Erythroblast (primary cell): ENCODE measurements at regions not wholly inside any gene's neighbourhood (a gene's known extent, or its start where the extent isn't known, plus 50 kb on each side); places are given as distances from the start of the nearest gene placed in this dataset.
"Not testable (repeated sequence)": the region's sequence is repeated elsewhere in the genome, so short reads cannot be mapped to it uniquely, and the experiment has no call there.

Experiments
- DNase-seq, 2 experiments: peaks; one replicate each; lab custom pipeline; 2025; lab: John Stamatoyannopoulos, UW
- GATA1 ChIP-seq: IDR thresholded peaks from 2 replicates; pipeline ENCODE4 v1.6.1; 2011; ENCODE audit warnings: low read depth, mild to moderate bottlenecking, control low read depth, low read length, moderate library complexity
- POLR2A ChIP-seq: IDR thresholded peaks from 2 replicates; pipeline ENCODE4 v1.6.1; 2011; ENCODE audit warnings: mild to moderate bottlenecking, low read length

DNA sequence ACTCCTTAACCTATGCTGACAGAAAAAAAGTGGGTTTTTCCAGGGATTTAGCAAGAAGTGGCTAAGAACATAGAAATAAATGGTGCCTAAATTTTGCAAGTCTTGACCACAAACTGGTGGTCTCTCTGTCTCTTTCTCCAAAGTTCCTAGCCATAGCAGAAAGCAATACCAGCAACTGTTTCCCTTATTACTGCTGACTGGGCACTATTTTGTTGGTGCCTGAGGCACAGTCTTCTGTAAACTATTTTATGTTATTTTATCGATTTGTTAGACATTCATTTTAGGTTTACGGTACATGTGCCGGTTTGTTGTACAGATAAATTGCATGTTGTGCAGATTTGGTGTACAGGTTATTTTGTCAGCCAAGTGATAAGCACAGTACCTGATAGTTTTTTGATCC, 234.6 kb upstream of the TECRL start:
- DNase-seq, result no peak
- TF ChIP-seq GATA1 (no peak), POLR2A (no peak)

GRCh38 chr4:64642936-64643335, 233.7 kb upstream of the TECRL start:
- TF ChIP-seq POLR2A (no peak), GATA1 (no peak)
- DNase-seq, result no peak

DNA sequence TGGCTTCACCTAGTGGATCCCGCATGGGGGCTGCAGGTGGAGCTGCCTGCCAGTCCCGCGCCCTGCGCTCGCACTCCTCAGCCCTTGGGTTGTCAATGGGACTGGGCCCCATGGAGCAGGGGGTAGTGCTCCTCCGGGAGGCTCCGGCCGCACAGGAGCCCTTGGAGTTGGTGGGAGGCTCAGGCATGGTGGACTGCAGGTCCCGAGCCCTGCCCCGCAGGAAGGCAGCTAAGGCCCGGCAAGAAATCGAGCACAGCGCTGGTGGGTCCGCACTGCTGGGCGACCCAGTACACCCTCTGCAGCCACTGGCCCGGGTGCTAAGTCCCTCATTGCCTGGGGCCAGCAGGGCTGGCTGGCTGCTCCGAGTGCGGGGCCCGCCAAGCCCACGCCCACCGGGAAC, 231.2 kb upstream of the TECRL start:
- not testable (repeated sequence) for DNase-seq

GRCh38 chr4:64625438-64625837, 216.2 kb upstream of the TECRL start:
- DNase-seq, result no peak

DNA sequence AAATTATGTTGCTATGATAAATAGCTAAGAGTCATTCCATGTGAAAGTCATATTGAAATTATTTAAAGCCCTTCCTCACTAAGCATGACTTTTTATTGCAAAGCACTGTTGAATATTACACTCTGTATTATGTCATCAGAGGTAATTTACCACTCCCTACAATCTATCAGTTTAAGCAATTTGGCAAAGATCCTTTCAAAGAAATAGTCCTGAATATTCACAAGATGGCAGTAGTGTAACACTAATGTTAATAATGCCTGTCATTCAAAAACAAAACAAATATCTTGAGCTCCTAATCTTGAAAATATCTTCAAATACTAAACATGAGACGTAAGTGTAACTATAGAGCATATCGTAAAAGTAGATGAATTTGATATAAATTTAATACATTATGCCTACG, 208.6 kb upstream of the TECRL start:
- peak in 1 of 2 experiments; percentile 17 for DNase-seq
- TF ChIP-seq GATA1 (no peak), POLR2A (no peak)

More at GRCh38 chr4:64625438-64625837, 216.2 kb upstream of the TECRL start:
- TF ChIP-seq POLR2A (no peak), GATA1 (no peak)

GRCh38 chr4:64614276-64614675, 205.0 kb upstream of the TECRL start:
- DNase-seq, result no peak
- no peak for TF ChIP-seq POLR2A
- TF ChIP-seq GATA1, result no peak

DNA sequence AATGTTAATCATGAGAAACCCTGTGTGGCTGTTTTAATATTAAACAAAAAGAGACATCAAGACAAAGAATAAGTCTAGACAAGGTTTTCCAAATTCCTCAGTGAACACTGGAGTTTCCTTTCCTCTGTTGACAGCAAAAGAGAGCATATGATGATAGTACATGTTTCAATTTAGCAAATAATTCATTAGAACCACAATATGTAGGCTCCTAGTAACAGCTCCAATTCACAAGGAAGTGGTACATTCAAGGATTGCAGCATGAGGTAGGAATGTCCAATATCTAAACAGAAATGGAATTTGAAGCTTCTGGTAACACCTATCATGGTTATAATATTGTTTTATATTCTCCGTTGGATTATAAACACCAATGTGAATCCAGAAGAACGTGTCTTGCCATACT, 203.8 kb upstream of the TECRL start:
- no peak for DNase-seq
- TF ChIP-seq GATA1 (no peak), POLR2A (no peak)

DNA sequence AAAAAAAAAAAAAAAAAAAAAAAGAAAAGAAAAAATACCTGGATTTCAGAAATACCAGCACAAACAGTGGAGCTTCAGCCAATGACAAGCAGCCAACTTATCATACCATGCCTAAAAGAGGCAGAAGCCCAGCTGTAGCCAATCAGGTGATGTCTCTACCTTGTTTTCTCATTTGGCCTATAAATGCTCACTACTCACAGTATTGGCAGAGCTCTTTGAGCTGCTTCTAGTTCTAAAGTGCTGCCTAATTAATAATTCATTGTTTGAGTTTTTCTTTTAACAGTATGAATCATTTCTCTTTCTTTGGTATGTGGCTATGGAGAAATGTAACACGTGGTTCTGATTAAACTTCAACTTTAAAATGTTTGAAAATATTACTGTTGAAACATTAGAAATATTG, 188.8 kb upstream of the TECRL start:
- DNase-seq, result no peak
- TF ChIP-seq GATA1 (no peak), POLR2A (no peak)

GRCh38 chr4:64594723-64595122, 185.5 kb upstream of the TECRL start:
- TF ChIP-seq GATA1 (no peak), POLR2A (no peak)
- DNase-seq, result no peak

DNA sequence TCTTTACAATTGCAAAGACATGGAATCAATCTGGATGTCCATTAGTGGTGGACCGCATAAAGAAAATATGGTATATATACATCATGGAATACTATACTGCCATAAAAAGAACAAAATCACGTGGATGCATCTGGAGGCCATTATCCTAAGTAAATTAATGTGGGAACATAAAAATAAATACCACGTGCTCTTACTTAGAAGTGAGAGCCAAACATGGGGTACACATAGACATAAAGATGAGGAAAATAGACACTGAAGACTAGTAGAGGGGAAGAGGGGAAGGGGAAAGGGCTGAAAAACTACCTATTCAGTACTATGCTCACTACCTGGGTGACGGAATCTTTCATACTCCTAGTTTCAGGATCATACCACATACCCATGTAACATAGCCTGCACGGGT, 179.3 kb upstream of the TECRL start:
- no peak for DNase-seq
- no peak for TF ChIP-seq GATA1
- TF ChIP-seq POLR2A, result no peak

- no peak for TF ChIP-seq GATA1
- no peak for TF ChIP-seq POLR2A
- DNase-seq, result peak; percentile 50 to 61
Measured at GRCh38 chr4:64584981-64585557, 175.8 kb upstream of the TECRL start.

DNA sequence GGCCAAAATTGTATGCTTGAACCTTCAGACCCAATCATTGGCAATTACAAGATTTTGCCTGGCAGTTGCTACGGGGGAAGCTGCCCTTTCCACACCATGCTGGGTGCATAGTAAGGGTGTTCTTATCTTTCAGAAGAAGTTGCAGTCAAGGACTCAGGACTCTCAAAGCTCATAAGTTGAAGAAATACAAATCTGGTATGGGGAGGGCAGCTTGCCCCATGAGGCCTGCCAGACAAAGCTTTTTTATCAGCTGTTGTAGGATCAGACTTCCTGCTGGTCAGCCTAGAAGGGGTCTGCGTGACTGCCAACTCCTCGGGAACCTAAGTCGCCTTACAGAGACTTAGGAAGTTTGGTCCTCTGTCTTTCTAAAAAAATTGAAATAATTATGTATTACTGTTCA, 174.9 kb upstream of the TECRL start:
- no peak for TF ChIP-seq POLR2A
- no peak for TF ChIP-seq GATA1
- DNase-seq, result peak in 1 of 2 experiments; percentile 0

- no peak for TF ChIP-seq POLR2A
- TF ChIP-seq GATA1, result no peak
Measured at GRCh38 chr4:64582492-64582891, 173.2 kb upstream of the TECRL start.

DNA sequence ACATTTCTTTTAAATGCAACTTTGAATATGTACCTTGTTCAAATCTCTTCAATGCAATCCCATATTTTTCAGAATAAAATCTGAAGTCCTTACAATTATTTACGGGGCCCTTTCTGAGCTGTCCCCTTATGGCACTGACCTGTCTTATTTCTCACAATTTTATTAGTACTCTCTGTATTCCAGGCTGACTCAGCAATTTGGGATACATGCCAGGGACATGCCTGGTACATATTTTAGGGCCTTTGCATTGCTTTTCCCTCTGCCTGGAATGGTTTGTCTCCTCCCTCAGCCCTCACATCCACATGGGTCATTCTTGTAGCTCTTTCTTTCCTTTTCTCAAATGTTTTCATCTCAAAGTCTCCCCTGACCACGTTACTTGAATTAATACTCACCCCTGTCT, 172.2 kb upstream of the TECRL start:
- TF ChIP-seq GATA1, result no peak
- no peak for TF ChIP-seq POLR2A

More at GRCh38 chr4:64582492-64582891, 173.2 kb upstream of the TECRL start:
- DNase-seq, result no peak

GRCh38 chr4:64564126-64564525, 154.9 kb upstream of the TECRL start:
- no peak for DNase-seq

More for the DNA sequence above, 172.2 kb upstream of the TECRL start:
- DNase-seq, result no peak

More at GRCh38 chr4:64564126-64564525, 154.9 kb upstream of the TECRL start:
- TF ChIP-seq POLR2A (no peak), GATA1 (no peak)
